Loucy (cell line): ENCODE measurements at regions not wholly inside any gene's neighbourhood (a gene's known extent, or its start where the extent isn't known, plus 50 kb on each side); places are given as distances from the start of the nearest gene placed in this dataset.

Experiments used
- H2AFZ ChIP-seq: fragments of 200-600 bp; sonication (generic); 2 replicates; pipeline ENCODE4 v1.6.0; 2016; ENCODE audit warnings: antibody characterized with exemption, mild to moderate bottlenecking, low read length, moderate library complexity
- H3F3A ChIP-seq: fragments of 200-600 bp; 2 replicates; pipeline ENCODE4 v1.6.0; 2016; ENCODE audit warnings: antibody characterized with exemption, low read depth, mild to moderate bottlenecking
- H3K27me3 ChIP-seq: fragments of 200-600 bp; sonication (generic); 2 replicates; pipeline ENCODE4 v1.6.1; 2014; ENCODE audit warnings: low read length, mild to moderate bottlenecking; ENCODE audit not compliant: insufficient read depth, poor library complexity, severe bottlenecking
- H3K36me3 ChIP-seq: fragments of 200-600 bp; sonication (generic); 2 replicates; pipeline ENCODE4 v1.6.1; 2016; ENCODE audit warnings: low read length; ENCODE audit not compliant: insufficient read depth
- H3K4me1 ChIP-seq: fragments of 200-600 bp; sonication (generic); 2 replicates; pipeline ENCODE4 v1.5.1; 2014; ENCODE audit warnings: low read length, mild to moderate bottlenecking; ENCODE audit not compliant: insufficient read depth, poor library complexity, severe bottlenecking
- H3K4me2 ChIP-seq: fragments of 200-600 bp; sonication (generic); 2 replicates; pipeline ENCODE4 v1.6.0; 2014; ENCODE audit warnings: antibody characterized with exemption, low read length, low read depth, mild to moderate bottlenecking; ENCODE audit not compliant: poor library complexity, severe bottlenecking
- H3K4me3 ChIP-seq: fragments of 200-600 bp; sonication (generic); 2 replicates; pipeline ENCODE4 v1.5.1; 2014; ENCODE audit warnings: low read length, mild to moderate bottlenecking, mixed read lengths; ENCODE audit not compliant: poor library complexity, severe bottlenecking
- H3K79me2 ChIP-seq: fragments of 200-600 bp; sonication (generic); 2 replicates; pipeline ENCODE4 v1.6.1; 2014; ENCODE audit warnings: low read length; ENCODE audit not compliant: insufficient read depth
- H3K9ac ChIP-seq: fragments of 200-600 bp; sonication (generic); 2 replicates; pipeline ENCODE4 v1.6.0; 2014; ENCODE audit warnings: mild to moderate bottlenecking, low read depth, low read length, moderate library complexity; ENCODE audit not compliant: poor library complexity, severe bottlenecking
- H3K9me2 ChIP-seq: fragments of 200-600 bp; sonication (generic); replicated peaks from 2 replicates; pipeline ENCODE4 v1.6.1; 2016; ENCODE audit warnings: low read depth, low read length, mixed read lengths
- H3K9me3 ChIP-seq: fragments of 200-600 bp; sonication (generic); 2 replicates; pipeline ENCODE4 v1.6.1; 2014; ENCODE audit warnings: mild to moderate bottlenecking, antibody characterized with exemption, low read length, low read depth; ENCODE audit not compliant: insufficient read depth
- H4K20me1 ChIP-seq: fragments of 200-600 bp; sonication (generic); 2 replicates; pipeline ENCODE4 v1.6.0; 2014; ENCODE audit warnings: antibody characterized with exemption, low read length, mild to moderate bottlenecking; ENCODE audit not compliant: insufficient read depth, poor library complexity, severe bottlenecking
- EZH2phosphoT487 ChIP-seq: fragments of 200-600 bp; IDR thresholded peaks from 2 replicates; pipeline ENCODE4 v1.6.1; 2018; ENCODE audit warnings: antibody characterized with exemption, mild to moderate bottlenecking, moderate library complexity, borderline replicate concordance
- TF ChIP-seq, protein P1 (sequence below): fragments of 200-600 bp; sonication (generic); conservative IDR thresholded peaks from 2 replicates; pipeline ENCODE4 v1.5.1; 2014; ENCODE audit warnings: mild to moderate bottlenecking, antibody characterized with exemption, low read length

DNA sequence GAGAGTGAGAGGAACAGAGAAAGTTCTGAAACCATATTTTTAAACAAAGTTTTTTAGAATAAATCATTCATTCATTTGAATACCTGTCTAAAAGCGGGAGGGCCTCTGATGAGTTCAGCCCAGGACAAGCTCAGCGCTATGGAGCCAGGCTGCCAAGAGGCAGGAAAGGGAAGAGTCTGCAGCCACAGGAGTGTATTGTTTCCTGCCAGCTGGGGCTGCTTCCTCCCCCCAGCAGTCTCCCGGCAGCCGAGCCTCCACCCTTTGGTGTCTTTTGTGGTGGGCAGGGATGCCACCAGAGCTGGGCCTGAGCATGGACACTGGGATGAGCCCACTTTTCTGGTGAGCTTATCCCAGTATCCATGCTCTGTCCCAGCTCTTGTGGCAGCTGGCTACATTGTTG lies 199.5 kb upstream of the TPRG1 start:
- Histone ChIP-seq H3K9ac (peak overlapping the region; percentile 83), H3K4me3 (peak overlapping the region; percentile 51), H3K4me2 (peak overlapping the region; percentile 78), H3K9me2 (no peaks in the 10 kb centered on the region), H3K4me1 (peaks cover 58% of the 10 kb centered on the region), H4K20me1 (no peaks in the 10 kb centered on the region), H2AFZ (no peak overlapping the region), H3F3A (peaks cover 33% of the 10 kb centered on the region), H3K27me3 (no peaks in the 10 kb centered on the region), H3K9me3 (peaks cover 8% of the 10 kb centered on the region; the same call in 1 of the 2 replicates), H3K36me3 (no peaks in the 10 kb centered on the region), H3K79me2 (no peaks in the 10 kb centered on the region)
- TF ChIP-seq, protein P1, sequence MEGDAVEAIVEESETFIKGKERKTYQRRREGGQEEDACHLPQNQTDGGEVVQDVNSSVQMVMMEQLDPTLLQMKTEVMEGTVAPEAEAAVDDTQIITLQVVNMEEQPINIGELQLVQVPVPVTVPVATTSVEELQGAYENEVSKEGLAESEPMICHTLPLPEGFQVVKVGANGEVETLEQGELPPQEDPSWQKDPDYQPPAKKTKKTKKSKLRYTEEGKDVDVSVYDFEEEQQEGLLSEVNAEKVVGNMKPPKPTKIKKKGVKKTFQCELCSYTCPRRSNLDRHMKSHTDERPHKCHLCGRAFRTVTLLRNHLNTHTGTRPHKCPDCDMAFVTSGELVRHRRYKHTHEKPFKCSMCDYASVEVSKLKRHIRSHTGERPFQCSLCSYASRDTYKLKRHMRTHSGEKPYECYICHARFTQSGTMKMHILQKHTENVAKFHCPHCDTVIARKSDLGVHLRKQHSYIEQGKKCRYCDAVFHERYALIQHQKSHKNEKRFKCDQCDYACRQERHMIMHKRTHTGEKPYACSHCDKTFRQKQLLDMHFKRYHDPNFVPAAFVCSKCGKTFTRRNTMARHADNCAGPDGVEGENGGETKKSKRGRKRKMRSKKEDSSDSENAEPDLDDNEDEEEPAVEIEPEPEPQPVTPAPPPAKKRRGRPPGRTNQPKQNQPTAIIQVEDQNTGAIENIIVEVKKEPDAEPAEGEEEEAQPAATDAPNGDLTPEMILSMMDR, result no peak
- no peak for TF ChIP-seq EZH2phosphoT487

DNA sequence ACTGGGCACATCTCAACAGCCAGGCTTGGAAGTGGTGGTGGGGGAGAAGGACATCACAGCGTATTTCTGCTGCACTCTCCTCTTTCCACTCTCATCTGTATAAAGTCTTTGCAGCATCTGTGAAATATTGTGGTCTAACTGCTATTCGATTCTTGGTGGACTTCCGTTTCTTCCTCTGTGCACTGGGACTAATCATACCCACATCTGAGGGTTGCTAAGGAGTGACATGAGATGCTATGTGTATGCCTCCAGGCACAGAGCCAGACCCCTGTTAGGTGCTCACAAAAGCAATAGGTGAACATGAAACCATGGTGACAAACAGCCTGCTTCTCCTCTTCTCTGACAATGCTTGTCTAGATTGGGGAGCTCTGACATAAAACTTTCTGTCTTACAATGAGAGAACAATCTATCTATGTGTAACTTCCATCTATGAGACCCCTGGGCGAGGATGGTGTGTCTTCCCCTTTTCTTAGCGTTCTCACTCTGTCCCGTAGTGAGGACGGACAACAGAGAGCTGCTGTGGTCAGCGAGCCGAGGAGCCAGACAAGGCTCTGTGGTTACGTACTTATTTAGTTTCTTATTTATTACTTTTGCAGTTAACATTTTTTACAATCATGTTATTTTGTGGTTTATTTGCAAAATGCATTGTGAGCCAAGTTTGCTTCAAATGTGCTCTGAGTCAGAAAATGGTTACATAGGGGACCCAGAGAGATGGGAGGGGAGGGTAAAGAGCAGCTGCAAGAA lies 196.7 kb upstream of the TPRG1 start:
- H3K9me2 ChIP-seq, result no peaks in the 10 kb centered on the region
- H3K4me2 ChIP-seq, result peak overlapping the region; percentile 78
- H3K9ac ChIP-seq, result peak overlapping the region; percentile 83
- H3K79me2 ChIP-seq, result no peaks in the 10 kb centered on the region
- peak overlapping the region; percentile 64 for H3K4me3 ChIP-seq
- no peaks in the 10 kb centered on the region for H3K36me3 ChIP-seq
- H3K4me1 ChIP-seq, result peaks cover 85% of the 10 kb centered on the region
- peaks cover 33% of the 10 kb centered on the region for H3F3A ChIP-seq
- no peak for TF ChIP-seq EZH2phosphoT487
- TF ChIP-seq, protein P1, result no peak
- no peaks in the 10 kb centered on the region for H4K20me1 ChIP-seq
- H3K9me3 ChIP-seq, result peaks cover 8% of the 10 kb centered on the region; the same call in 1 of the 2 replicates
- no peaks in the 10 kb centered on the region for H3K27me3 ChIP-seq
- H2AFZ ChIP-seq, result peak overlapping the region; percentile 16; the same call in 1 of the 2 replicates

DNA sequence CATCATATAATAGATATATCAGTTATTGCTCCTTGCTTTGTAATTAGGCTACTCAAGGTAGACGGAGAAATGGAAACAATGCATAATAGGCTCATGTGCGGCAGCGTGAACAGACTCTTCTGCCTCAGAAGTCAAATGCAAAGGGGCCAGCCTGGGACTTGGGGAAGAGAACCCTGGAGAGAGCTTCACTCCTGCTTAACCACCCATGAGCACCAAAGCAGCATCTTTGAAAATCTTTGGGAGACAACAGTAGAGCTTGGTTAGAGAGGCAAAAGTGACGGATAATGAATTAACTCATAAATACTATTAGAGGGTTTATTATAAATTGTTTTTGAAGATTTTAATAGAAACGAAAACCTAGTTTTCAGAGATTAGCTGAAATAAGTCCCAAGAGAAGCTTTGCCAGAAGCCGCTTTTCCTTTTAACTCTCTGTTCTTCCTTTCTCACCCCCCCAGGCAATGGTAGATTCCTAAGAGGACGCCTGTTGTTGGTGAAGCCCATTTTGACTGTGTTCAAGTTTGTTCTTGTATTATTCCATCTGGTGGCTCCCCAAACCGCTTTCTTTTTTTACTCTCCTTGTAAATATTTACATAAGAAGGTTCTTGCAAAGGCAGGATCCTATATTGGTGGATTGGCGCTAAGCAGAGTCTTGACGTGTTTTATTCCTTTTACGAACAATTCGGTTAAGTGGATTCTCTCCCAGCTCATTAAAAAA lies 196.0 kb upstream of the TPRG1 start:
- Histone ChIP-seq H3K4me1 (peaks cover 86% of the 10 kb centered on the region), H4K20me1 (no peaks in the 10 kb centered on the region), H3K27me3 (no peaks in the 10 kb centered on the region), H3K4me3 (peak overlapping the region; percentile 64), H2AFZ (peak overlapping the region; percentile 16; the same call in 1 of the 2 replicates), H3K36me3 (no peaks in the 10 kb centered on the region), H3K9ac (peak overlapping the region; percentile 83), H3K9me3 (peaks cover 4% of the 10 kb centered on the region; the same call in 1 of the 2 replicates), H3F3A (peaks cover 33% of the 10 kb centered on the region), H3K9me2 (no peaks in the 10 kb centered on the region), H3K79me2 (no peaks in the 10 kb centered on the region), H3K4me2 (peak overlapping the region; percentile 78)
- no peak for TF ChIP-seq EZH2phosphoT487
- TF ChIP-seq, protein P1, result no peak
